Motor neuron (in vitro differentiated cells): ENCODE measurements at regions not wholly inside any gene's neighbourhood (a gene's known extent, or its start where the extent isn't known, plus 50 kb on each side); places are given as distances from the start of the nearest gene placed in this dataset.

ENCODE experiments used
- ATAC-seq, 8 experiments: fragments of 200-7000 bp; cut with Tn5 transposase; replicated peaks in 6 of 8; 2 replicates each; pipeline ENCODE4 v1.8.0; 2021; ENCODE audit warnings: mild to moderate bottlenecking in 8 of 8, moderate library complexity in 8 of 8
- H3K27ac ChIP-seq, 2 donors: fragments of 250-450 bp; sonication (Bioruptor Pico); 2 replicates each; pipeline ENCODE4 v1.9.0; 2021; ENCODE audit warnings: antibody characterized with exemption in 2 of 2, mild to moderate bottlenecking in 2 of 2, moderate library complexity in 1 of 2
- H3K4me1 ChIP-seq, 2 donors: fragments of 250-450 bp; sonication (Bioruptor Pico); replicated peaks in 1 of 2; 2 replicates each; pipeline ENCODE4 v1.6.1; 2021; ENCODE audit warnings: antibody characterized with exemption in 2 of 2, mild to moderate bottlenecking in 2 of 2, moderate library complexity in 1 of 2
- H3K4me3 ChIP-seq, 5 donors: fragments of 250-450 bp; sonication (Bioruptor Pico); 2 replicates each; pipeline ENCODE4 v1.9.0; 2021; ENCODE audit warnings: antibody characterized with exemption in 5 of 5, mild to moderate bottlenecking in 5 of 5, moderate library complexity in 4 of 5
- WGBS, 10 experiments: fragments of 450-650 bp; shearing (Covaris generic); methylation state at CpG; one replicate each; pipeline ENCODE4 v1.0.0; 2022; 5-methylcytosine and 5-hydroxymethylcytosine counted together
- in situ Hi-C, 9 experiments: fragments of 400-800 bp; cut with MboI; loops; one replicate each; pipeline ENCODE4 v1.15.0; 2021; ENCODE audit warnings: low sequenced_read_pairs in 9 of 9, low pct_unique_long_range_greater_than_20kb in 2 of 9; ENCODE audit not compliant: unreplicated experiment in 9 of 9

DNA sequence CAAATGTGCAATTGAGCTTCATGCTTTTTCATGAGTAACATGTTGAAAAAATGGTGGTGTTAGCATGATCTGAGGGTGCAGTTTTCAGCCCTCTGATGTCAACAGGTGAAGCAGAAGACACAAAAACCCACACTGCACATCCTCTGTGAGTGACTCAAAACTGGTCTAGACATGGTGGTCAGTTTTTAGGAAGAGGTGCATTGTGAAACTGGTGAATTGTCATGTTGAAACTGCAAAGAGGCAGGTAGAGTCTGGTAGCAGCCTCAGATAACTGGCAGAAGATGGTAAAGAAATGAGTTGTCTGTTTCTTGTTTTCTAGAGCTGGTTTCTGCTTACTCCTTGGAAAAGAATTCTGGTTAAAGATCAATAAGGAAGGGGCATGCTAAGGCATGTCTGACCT is 97.3 kb upstream of the HMCN1 start:
- Histone ChIP-seq H3K27ac (no peak overlapping the region), H3K4me3 (no peak overlapping the region), H3K4me1 (peaks cover 8 to 11% of the 10 kb centered on the region in 2 donors)
- no peak for ATAC-seq
- in situ Hi-C loops = no loop called here

- WGBS, 10 experiments = 20 to 100% (median 95%) methylated on average over 1 to 4 of the region's 4 CpGs; no CpG with 5 or more reads in 2 of the 10 experiments
- H3K27ac ChIP-seq = no peak overlapping the region
- peaks cover 8 to 13% of the 10 kb centered on the region in 2 donors for H3K4me1 ChIP-seq
- no peak for ATAC-seq
- in situ Hi-C loops = no loop called here
- no peak overlapping the region for H3K4me3 ChIP-seq
Observed at GRCh38 chr1:185634704-185635103, 99.5 kb upstream of the HMCN1 start.

GRCh38 chr1:185632659-185633423 is 101.3 kb upstream of the HMCN1 start:
- Histone ChIP-seq H3K27ac (no peak overlapping the region), H3K4me1 (peaks cover 8 to 22% of the 10 kb centered on the region in 2 donors), H3K4me3 (no peak overlapping the region)
- WGBS, 10 experiments = 60 to 100% (median 89%) methylated on average over 1 to 4 of the region's 4 CpGs; no CpG with 5 or more reads in 1 of the 10 experiments
- in situ Hi-C loops = no loop called here
- no peak for ATAC-seq

- in situ Hi-C loops = no loop called here
- ATAC-seq = peak in 2 of 8 experiments; percentile 73 to 86
- WGBS, 10 experiments = 63 to 100% (median 100%) methylated on average over 1 of the region's 1 CpG; no CpG with 5 or more reads in 3 of the 10 experiments
- Histone ChIP-seq H3K4me3 (no peak overlapping the region), H3K27ac (no peak overlapping the region), H3K4me1 (peaks cover 8 to 22% of the 10 kb centered on the region in 2 donors)
Observed at GRCh38 chr1:185631843-185632242, 102.3 kb upstream of the HMCN1 start.

GRCh38 chr1:185627761-185628501 is 106.3 kb upstream of the HMCN1 start:
- ATAC-seq = no peak
- WGBS, 10 experiments = 50 to 100% (median 94%) methylated on average over 1 to 2 of the region's 2 CpGs
- in situ Hi-C loops = no loop called here
- Histone ChIP-seq H3K27ac (no peak overlapping the region), H3K4me3 (no peak overlapping the region), H3K4me1 (peaks cover 8 to 22% of the 10 kb centered on the region in 2 donors)

DNA sequence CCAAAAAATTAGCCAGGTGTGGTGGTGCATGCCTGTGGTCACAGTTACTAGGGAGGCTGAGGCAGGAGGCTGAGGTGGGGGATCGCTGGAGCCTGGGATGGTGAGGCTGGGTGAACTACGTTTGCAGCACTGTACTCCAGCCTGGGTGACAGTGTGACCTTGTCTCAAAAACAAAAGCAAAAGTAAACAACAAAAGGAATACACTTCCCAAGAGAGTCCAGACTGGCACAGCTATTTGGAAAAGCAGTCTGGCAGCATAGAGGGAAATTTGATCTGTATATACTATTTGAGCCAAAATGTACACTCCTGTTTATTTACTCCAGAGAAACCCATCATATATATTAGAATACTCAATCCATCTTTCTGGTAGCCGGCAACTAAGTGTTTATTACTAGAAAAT is 107.0 kb upstream of the HMCN1 start:
- Histone ChIP-seq H3K27ac (no peak overlapping the region), H3K4me1 (peaks cover 1 to 14% of the 10 kb centered on the region in 2 donors), H3K4me3 (no peak overlapping the region)
- no peak for ATAC-seq
- 63 to 100% (median 94%) methylated on average over 1 to 3 of the region's 3 CpGs; no CpG with 5 or more reads in 3 of the 10 experiments for WGBS, 10 experiments
- in situ Hi-C loops = no loop called here

GRCh38 chr1:185626344-185626743 is 107.8 kb upstream of the HMCN1 start:
- in situ Hi-C loops = no loop called here
- Histone ChIP-seq H3K27ac (no peak overlapping the region), H3K4me3 (no peak overlapping the region), H3K4me1 (peaks cover 0 to 8% of the 10 kb centered on the region in 2 donors)
- 80 to 100% (median 89%) methylated on average over 1 to 3 of the region's 3 CpGs; no CpG with 5 or more reads in 4 of the 10 experiments for WGBS, 10 experiments
- ATAC-seq = no peak

DNA sequence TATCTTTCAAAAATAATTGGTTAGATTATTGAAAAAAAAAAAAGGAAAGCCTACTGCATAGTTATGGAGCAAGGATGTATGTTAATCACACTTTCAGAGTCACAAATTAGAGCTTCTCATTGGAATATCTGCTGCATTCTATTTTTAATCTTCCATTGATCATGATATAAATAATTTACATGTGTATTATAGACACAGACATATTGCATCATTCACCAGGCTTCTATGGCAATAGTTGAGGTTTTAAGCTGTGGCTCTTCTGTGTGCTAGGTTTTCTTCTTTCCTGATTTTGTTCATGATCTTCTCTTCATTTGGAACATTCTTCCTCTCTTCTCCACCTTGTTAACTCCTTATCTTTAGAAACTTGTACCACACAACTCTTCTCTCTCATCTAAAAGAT is 123.2 kb upstream of the HMCN1 start:
- no peaks in the 10 kb centered on the region for H3K4me1 ChIP-seq
- no peak overlapping the region for H3K27ac ChIP-seq
- in situ Hi-C loops = no loop called here
- no peak for ATAC-seq
- H3K4me3 ChIP-seq = no peak overlapping the region

DNA sequence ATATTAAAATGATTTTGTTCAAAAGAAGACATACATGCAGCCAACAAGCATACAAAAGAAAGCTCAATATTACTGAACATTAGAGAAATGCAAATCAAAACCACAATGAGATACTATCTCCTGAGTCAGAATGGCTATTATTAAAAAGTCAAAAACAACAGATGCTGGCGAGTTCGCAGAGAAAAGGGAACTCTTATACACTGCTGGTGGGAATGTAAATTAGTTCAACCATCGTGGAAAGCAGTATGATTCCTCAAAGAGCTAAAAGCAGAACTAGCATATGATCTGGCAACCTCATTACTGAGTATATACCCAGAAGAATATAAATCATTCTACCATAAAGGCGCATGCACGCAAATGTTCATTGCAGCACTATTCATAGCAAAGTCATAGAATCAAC is 126.0 kb upstream of the HMCN1 start:
- H3K4me3 ChIP-seq = no peak overlapping the region
- in situ Hi-C loops = no loop called here
- H3K4me1 ChIP-seq = no peaks in the 10 kb centered on the region
- ATAC-seq = peak in 3 of 8 experiments; percentile 73 to 97 (median 86)
- no peak overlapping the region for H3K27ac ChIP-seq
- WGBS, 10 experiments = 0 to 100% (median 41%) methylated on average over 1 to 5 of the region's 5 CpGs; no CpG with 5 or more reads in 1 of the 10 experiments

DNA sequence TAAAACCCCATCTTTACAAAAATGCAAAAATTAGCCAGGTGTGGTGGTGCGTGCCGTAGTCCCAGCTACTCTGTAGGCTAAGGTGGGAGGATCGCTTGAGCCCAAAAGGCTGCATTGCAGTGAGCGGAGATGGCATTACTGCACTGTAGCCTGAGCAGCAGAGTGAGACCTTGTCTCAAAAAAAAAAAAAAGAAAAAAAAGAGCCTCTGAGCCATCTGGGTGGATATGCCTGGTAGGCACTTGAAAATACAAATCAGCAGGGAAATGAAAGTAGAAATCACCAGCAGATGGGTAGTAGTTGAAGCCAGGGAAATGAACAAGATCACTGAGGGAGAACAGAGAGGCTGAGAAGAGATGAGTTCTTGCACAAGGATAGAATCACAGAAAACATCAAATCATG is 131.0 kb upstream of the HMCN1 start:
- ATAC-seq = no peak
- in situ Hi-C loops = no loop called here
- Histone ChIP-seq H3K4me3 (no peak overlapping the region), H3K4me1 (no peaks in the 10 kb centered on the region), H3K27ac (no peak overlapping the region)
- 94 to 100% (median 99%) methylated on average over 2 to 4 of the region's 4 CpGs; no CpG with 5 or more reads in 4 of the 10 experiments for whole genome bisulfite sequencing, 10 experiments

GRCh38 chr1:185601189-185601588 is 133.0 kb upstream of the HMCN1 start:
- no peak overlapping the region for H3K4me3 ChIP-seq
- no peaks in the 10 kb centered on the region for H3K4me1 ChIP-seq
- 67 to 100% (median 92%) methylated on average over 1 of the region's 1 CpG; no CpG with 5 or more reads in 4 of the 10 experiments for WGBS, 10 experiments
- no peak overlapping the region for H3K27ac ChIP-seq
- no peak for ATAC-seq
- in situ Hi-C loops = no loop called here

DNA sequence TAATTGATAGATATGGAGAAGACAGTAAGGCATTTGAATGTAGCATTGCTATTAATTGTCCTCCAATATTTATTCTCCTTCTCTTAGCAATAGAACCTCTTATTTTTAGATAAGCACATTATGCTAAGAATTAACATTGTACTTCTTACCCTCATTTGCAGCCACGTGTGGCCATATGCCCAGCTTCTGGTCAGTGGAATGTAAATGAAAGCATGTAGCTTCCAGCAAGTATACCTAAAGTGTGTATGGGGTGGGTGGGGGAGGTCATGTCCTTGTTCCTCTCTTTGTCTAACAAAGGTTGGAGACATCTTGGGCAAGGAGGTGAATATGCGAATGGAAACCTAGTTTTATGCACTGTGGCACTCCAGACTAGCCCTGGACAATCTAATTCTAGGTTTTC is 133.6 kb upstream of the HMCN1 start:
- Histone ChIP-seq H3K4me1 (no peaks in the 10 kb centered on the region), H3K4me3 (no peak overlapping the region), H3K27ac (no peak overlapping the region)
- in situ Hi-C loops = no loop called here
- ATAC-seq = peak in 3 of 8 experiments; percentile 27 to 64 (median 52)
- WGBS, 10 experiments = 7 to 73% (median 45%) methylated on average over 2 of the region's 2 CpGs; no CpG with 5 or more reads in 4 of the 10 experiments

- Histone ChIP-seq H3K4me3 (no peak overlapping the region), H3K4me1 (no peaks in the 10 kb centered on the region), H3K27ac (no peak overlapping the region)
- WGBS, 10 experiments = 71 to 100% (median 86%) methylated on average over 1 of the region's 1 CpG; no CpG with 5 or more reads in 2 of the 10 experiments
- in situ Hi-C loops = no loop called here
- no peak for ATAC-seq
Observed at GRCh38 chr1:185598332-185598731, 135.9 kb upstream of the HMCN1 start.
